H9 (cell line): ENCODE measurements at regions not wholly inside any gene's neighbourhood (a gene's known extent, or its start where the extent isn't known, plus 50 kb on each side); places are given as distances from the start of the nearest gene placed in this dataset.

ENCODE experiments used
- DNase-seq: peaks from one replicate; pipeline ENCODE4 v3.0.0-alpha.2; 2017
- H2AFZ ChIP-seq: one replicate; pipeline ENCODE4 v1.6.1; 2013; ENCODE audit warnings: mild to moderate bottlenecking, low read length, control low read depth, moderate library complexity
- H2AK5ac ChIP-seq: 2 replicates; pipeline ENCODE4 v1.6.1; 2013; ENCODE audit warnings: low read length, control low read depth, mixed read lengths; ENCODE audit not compliant: insufficient read length
- H2BK120ac ChIP-seq: one replicate; pipeline ENCODE4 v1.6.1; 2013; ENCODE audit warnings: low read depth, mild to moderate bottlenecking, low read length, control low read depth, inconsistent platforms; ENCODE audit not compliant: poor library complexity, severe bottlenecking
- H2BK12ac ChIP-seq: 2 replicates; pipeline ENCODE4 v1.6.1; 2013; ENCODE audit warnings: low read length, control low read depth, mixed read lengths, low read depth; ENCODE audit not compliant: insufficient read length
- H2BK15ac ChIP-seq: 2 replicates; pipeline ENCODE4 v1.6.1; 2013; ENCODE audit warnings: low read depth, low read length, control low read depth
- H2BK20ac ChIP-seq: one replicate; pipeline ENCODE4 v1.6.1; 2013; ENCODE audit warnings: low read depth, mild to moderate bottlenecking, low read length, control low read depth, inconsistent platforms; ENCODE audit not compliant: poor library complexity, severe bottlenecking
- H2BK5ac ChIP-seq: 2 replicates; pipeline ENCODE4 v1.6.1; 2013; ENCODE audit warnings: low read length, control low read depth, mixed read lengths; ENCODE audit not compliant: insufficient read length
- H3K14ac ChIP-seq: 2 replicates; pipeline ENCODE4 v1.6.1; 2013; ENCODE audit warnings: low read length, control low read depth; ENCODE audit not compliant: insufficient read depth
- H3K18ac ChIP-seq: 2 replicates; pipeline ENCODE4 v1.6.1; 2013; ENCODE audit warnings: low read depth, mild to moderate bottlenecking, mixed read lengths, low read length, control low read depth; ENCODE audit not compliant: insufficient read length
- H3K23ac ChIP-seq: 2 replicates; pipeline ENCODE4 v1.6.1; 2013; ENCODE audit warnings: low read length, control low read depth, mixed read lengths, low read depth; ENCODE audit not compliant: insufficient read length
- H3K23me2 ChIP-seq: 2 replicates; pipeline ENCODE4 v1.6.1; 2013; ENCODE audit warnings: low read depth, mild to moderate bottlenecking, mixed read lengths, low read length, control low read depth; ENCODE audit not compliant: insufficient read length, poor library complexity, severe bottlenecking
- H3K27ac ChIP-seq: 2 replicates; pipeline ENCODE4 v1.5.1; 2013; ENCODE audit warnings: low read length, control low read depth, mixed read lengths, low read depth; ENCODE audit not compliant: insufficient read length
- H3K27me3 ChIP-seq: 2 replicates; pipeline ENCODE4 v1.6.1; 2013; ENCODE audit warnings: low read length, control low read depth, inconsistent platforms; ENCODE audit not compliant: insufficient read depth
- H3K4ac ChIP-seq: 2 replicates; pipeline ENCODE4 v1.6.1; 2013; ENCODE audit warnings: low read depth, mild to moderate bottlenecking, control low read depth, inconsistent platforms, low read length, moderate library complexity
- H3K4me1 ChIP-seq: 2 replicates; pipeline ENCODE4 v1.6.1; 2013; ENCODE audit warnings: low read length, control low read depth, inconsistent platforms; ENCODE audit not compliant: insufficient read depth
- H3K4me2 ChIP-seq: 2 replicates; pipeline ENCODE4 v1.6.1; 2013; ENCODE audit warnings: low read length, control low read depth, mixed read lengths; ENCODE audit not compliant: insufficient read length, insufficient read depth
- H3K56ac ChIP-seq: 2 replicates; pipeline ENCODE4 v1.6.1; 2013; ENCODE audit warnings: low read depth, mild to moderate bottlenecking, mixed read lengths, low read length, control low read depth; ENCODE audit not compliant: insufficient read length
- H3K79me1 ChIP-seq: 2 replicates; pipeline ENCODE4 v1.6.1; 2013; ENCODE audit warnings: low read depth, mild to moderate bottlenecking, moderate library complexity, low read length, control low read depth, inconsistent platforms; ENCODE audit not compliant: insufficient read depth, poor library complexity, severe bottlenecking
- H3K79me2 ChIP-seq: 2 replicates; pipeline ENCODE4 v1.6.1; 2013; ENCODE audit warnings: low read length, control low read depth, inconsistent platforms; ENCODE audit not compliant: insufficient read depth
- H3K9ac ChIP-seq: 2 replicates; pipeline ENCODE4 v1.6.1; 2013; ENCODE audit warnings: low read length, control low read depth, mixed read lengths; ENCODE audit not compliant: insufficient read length; ENCODE audit errors: extremely low read depth
- H3K9me3 ChIP-seq: one replicate; pipeline ENCODE4 v1.6.1; 2013; ENCODE audit warnings: low read depth, low read length, inconsistent platforms; ENCODE audit not compliant: control insufficient read depth
- H3T11ph ChIP-seq: one replicate; pipeline ENCODE4 v1.6.1; 2013; ENCODE audit warnings: mild to moderate bottlenecking, low read length, control low read depth, inconsistent platforms
- H4K20me1 ChIP-seq: one replicate; pipeline ENCODE4 v1.6.1; 2013; ENCODE audit not compliant: control insufficient read depth, insufficient read length, insufficient read depth
- H4K5ac ChIP-seq: 2 replicates; pipeline ENCODE4 v1.6.1; 2013; ENCODE audit warnings: low read depth, mild to moderate bottlenecking, mixed read lengths, low read length, control low read depth; ENCODE audit not compliant: insufficient read length
- H4K8ac ChIP-seq: replicated peaks from 2 replicates; pipeline ENCODE4 v1.6.1; 2013; ENCODE audit warnings: low read length, control low read depth, mixed read lengths, low read depth; ENCODE audit not compliant: insufficient read length
- H4K91ac ChIP-seq: 2 replicates; pipeline ENCODE4 v1.6.1; 2013; ENCODE audit warnings: low read depth, mild to moderate bottlenecking, moderate library complexity, mixed read lengths, low read length, control low read depth; ENCODE audit not compliant: insufficient read length
- H3K27ac Mint-ChIP-seq, 3 experiments: 2 replicates in 2 of 3; 3 replicates in 1 of 3; pipeline ENCODE4 v1.8.0; 2020 to 2021; ENCODE audit warnings: mixed read lengths in 3 of 3, mild to moderate bottlenecking in 1 of 3, moderate library complexity in 1 of 3
- H3K27me3 Mint-ChIP-seq: 2 replicates; pipeline ENCODE4 v1.8.0; 2021; ENCODE audit warnings: low read depth, mild to moderate bottlenecking, moderate library complexity, mixed read lengths
- H3K36me3 Mint-ChIP-seq, 3 experiments: 2 replicates in 2 of 3; 3 replicates in 1 of 3; pipeline ENCODE4 v1.8.0; 2020 to 2021; ENCODE audit warnings: low read depth in 3 of 3, mixed read lengths in 3 of 3; ENCODE audit not compliant: insufficient read depth in 1 of 3
- H3K4me1 Mint-ChIP-seq, 2 experiments: 2 replicates each; pipeline ENCODE4 v1.8.0; 2020; ENCODE audit warnings: mixed read lengths in 2 of 2
- H3K4me3 Mint-ChIP-seq, 2 experiments: 2 replicates in 1 of 2; 3 replicates in 1 of 2; pipeline ENCODE4 v1.8.0; 2020 to 2021; ENCODE audit warnings: mild to moderate bottlenecking in 2 of 2, mixed read lengths in 2 of 2, moderate library complexity in 1 of 2
- H3K9me3 Mint-ChIP-seq, 2 experiments: 2 replicates in 1 of 2; 3 replicates in 1 of 2; pipeline ENCODE4 v1.8.0; 2020; ENCODE audit warnings: mild to moderate bottlenecking in 2 of 2, mixed read lengths in 2 of 2, moderate library complexity in 1 of 2
- WGBS: extraction: QIAGEN DNeasy Blood & Tissue Kit; methylation state at CpG from one replicate; pipeline ENCODE4 v1.1.7; 2013; ENCODE audit warnings: missing lambda C conversion rate, low lambda C conversion rate, mixed read lengths; ENCODE audit not compliant: insufficient read length; ENCODE audit errors: extremely low coverage; 5-methylcytosine and 5-hydroxymethylcytosine counted together
- TF ChIP-seq, protein P1 (sequence below): fragments of 200-600 bp; sonication (generic); conservative IDR thresholded peaks from 3 replicates; pipeline ENCODE4 v1.8.0; 2021; ENCODE audit warnings: antibody characterized with exemption, mild to moderate bottlenecking

DNA sequence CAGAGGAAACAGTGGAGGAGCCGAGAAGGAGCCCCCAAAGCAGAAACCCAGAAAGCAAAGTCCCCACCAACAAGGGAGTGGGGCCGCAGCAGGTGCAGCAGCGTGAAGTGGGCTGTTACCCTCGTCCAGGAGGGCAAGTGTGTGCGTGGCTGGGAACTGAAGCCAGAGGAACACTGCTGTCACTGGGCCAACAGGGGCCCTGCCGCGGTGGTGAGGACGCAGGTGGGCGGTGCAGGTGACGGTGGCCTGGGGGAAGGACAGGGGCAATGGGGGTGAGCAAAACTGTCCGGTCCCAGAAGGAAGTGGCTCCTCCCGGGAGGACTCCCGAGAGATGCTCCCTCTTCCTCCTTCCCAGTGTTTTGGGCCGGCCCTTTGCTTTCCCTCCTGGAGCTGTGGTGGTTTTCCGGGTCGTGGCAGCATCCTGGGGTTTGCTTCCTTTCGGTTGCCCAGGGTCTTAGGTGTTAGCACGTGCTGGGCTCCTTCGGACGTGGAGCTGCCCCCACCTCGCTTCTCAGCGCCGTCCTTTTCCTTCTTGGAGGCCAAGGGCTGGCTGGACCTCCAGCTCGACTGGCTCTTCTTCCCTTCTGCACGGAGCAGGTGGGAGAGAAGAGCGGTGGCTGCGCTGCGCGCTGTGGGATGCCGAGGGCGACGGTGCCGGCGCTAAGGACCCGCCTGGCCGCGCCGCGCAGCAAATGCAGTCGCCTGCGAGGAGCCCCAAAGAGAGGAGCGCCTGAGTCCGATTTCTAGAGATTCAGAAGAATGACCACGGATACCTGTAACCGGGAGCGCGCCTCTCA lies 62.7 kb upstream of the SLC2A12 start:
- H3K36me3 Mint-ChIP-seq: no peaks in the 10 kb centered on the region; a peak in 1 of 7 replicates
- H3K27me3 Mint-ChIP-seq: peaks cover 5% of the 10 kb centered on the region; the same call in 1 of the 2 replicates
- no peaks in the 10 kb centered on the region for H3K4me1 Mint-ChIP-seq
- H3K4me3 Mint-ChIP-seq: no peak overlapping the region
- Histone ChIP-seq H4K20me1 (no peaks in the 10 kb centered on the region), H4K91ac (no peak overlapping the region), H3K9me3 (no peaks in the 10 kb centered on the region), H2BK120ac (no peak overlapping the region), H2BK12ac (no peak overlapping the region), H3K9ac (no peak overlapping the region), H3K14ac (no peak overlapping the region), H3K79me2 (no peaks in the 10 kb centered on the region), H3K4me1 (no peaks in the 10 kb centered on the region), H2AK5ac (no peak overlapping the region), H2BK5ac (no peak overlapping the region), H4K8ac (no peak overlapping the region), H2AFZ (no peak overlapping the region), H3K4me2 (no peak overlapping the region), H3K56ac (no peak overlapping the region), H3K27me3 (no peaks in the 10 kb centered on the region), H3K23me2 (no peaks in the 10 kb centered on the region), H2BK15ac (no peak overlapping the region), H3T11ph (no peak overlapping the region), H3K4ac (no peak overlapping the region), H3K18ac (no peak overlapping the region), H2BK20ac (no peak overlapping the region), H4K5ac (no peak overlapping the region), H3K27ac (no peak overlapping the region), H3K79me1 (no peaks in the 10 kb centered on the region), H3K23ac (no peak overlapping the region)
- H3K9me3 Mint-ChIP-seq: no peaks in the 10 kb centered on the region
- no CpG with 5 or more reads among the region's 47 CpGs for whole genome bisulfite sequencing
- DNase-seq: no peak
- TF ChIP-seq, protein P1, sequence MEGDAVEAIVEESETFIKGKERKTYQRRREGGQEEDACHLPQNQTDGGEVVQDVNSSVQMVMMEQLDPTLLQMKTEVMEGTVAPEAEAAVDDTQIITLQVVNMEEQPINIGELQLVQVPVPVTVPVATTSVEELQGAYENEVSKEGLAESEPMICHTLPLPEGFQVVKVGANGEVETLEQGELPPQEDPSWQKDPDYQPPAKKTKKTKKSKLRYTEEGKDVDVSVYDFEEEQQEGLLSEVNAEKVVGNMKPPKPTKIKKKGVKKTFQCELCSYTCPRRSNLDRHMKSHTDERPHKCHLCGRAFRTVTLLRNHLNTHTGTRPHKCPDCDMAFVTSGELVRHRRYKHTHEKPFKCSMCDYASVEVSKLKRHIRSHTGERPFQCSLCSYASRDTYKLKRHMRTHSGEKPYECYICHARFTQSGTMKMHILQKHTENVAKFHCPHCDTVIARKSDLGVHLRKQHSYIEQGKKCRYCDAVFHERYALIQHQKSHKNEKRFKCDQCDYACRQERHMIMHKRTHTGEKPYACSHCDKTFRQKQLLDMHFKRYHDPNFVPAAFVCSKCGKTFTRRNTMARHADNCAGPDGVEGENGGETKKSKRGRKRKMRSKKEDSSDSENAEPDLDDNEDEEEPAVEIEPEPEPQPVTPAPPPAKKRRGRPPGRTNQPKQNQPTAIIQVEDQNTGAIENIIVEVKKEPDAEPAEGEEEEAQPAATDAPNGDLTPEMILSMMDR: no peak
- H3K27ac Mint-ChIP-seq: no peak overlapping the region
